ENCODE measurements at regions not wholly inside any gene's neighbourhood (a gene's known extent, or its start where the extent isn't known, plus 50 kb on each side); places are given as distances from the start of the nearest gene placed in this dataset.

DNA sequence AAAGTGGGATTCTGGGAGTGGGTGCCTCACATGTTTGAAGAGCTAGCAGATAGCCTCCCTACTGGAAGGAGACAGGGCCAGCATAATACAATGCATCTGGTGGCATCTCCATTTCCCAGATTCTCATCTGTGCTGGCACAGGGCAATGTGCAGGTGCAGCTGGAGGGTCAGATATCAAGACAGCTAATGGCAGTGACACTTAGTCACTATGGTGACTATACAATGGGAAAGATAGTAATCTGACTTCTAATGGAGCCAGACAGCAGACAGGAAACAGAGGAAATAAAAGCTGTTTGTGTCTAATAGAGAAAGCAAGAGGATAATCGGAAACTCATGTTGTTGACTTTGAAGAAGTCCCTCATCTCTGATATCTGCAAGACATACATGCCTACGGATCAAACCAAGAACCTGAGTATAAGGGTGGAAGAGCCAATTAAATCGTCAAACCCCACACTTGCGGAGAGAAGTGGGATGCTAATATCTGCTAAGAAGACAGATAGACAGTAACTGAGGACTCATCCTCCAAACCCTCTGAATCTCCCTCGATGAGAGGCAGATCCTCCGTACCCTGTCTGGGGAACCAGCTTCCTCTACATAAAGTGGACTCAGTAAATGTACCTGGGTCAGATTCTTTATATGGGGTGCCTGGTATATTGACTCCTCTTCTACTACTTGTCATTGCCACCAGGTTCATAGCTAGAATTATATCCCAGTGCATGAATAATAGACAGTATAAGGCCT is 692.7 kb downstream of the SOCS6 start:
- Mint-ChIP-seq H3K27me3 (ENCODE audit: unreplicated experiment) (peaks cover 8% of the 10 kb centered on the region), H3K4me3 (ENCODE audit: unreplicated experiment) (no peak overlapping the region), H3K9me3 (ENCODE audit: unreplicated experiment) (peaks cover 22% of the 10 kb centered on the region), H3K27ac (ENCODE audit: unreplicated experiment) (no peak overlapping the region), H3K36me3 (ENCODE audit: low read depth, unreplicated experiment) (peaks cover 6% of the 10 kb centered on the region), H3K4me1 (ENCODE audit: unreplicated experiment) (no peaks in the 10 kb centered on the region)
- TF ChIP-seq, protein P1, sequence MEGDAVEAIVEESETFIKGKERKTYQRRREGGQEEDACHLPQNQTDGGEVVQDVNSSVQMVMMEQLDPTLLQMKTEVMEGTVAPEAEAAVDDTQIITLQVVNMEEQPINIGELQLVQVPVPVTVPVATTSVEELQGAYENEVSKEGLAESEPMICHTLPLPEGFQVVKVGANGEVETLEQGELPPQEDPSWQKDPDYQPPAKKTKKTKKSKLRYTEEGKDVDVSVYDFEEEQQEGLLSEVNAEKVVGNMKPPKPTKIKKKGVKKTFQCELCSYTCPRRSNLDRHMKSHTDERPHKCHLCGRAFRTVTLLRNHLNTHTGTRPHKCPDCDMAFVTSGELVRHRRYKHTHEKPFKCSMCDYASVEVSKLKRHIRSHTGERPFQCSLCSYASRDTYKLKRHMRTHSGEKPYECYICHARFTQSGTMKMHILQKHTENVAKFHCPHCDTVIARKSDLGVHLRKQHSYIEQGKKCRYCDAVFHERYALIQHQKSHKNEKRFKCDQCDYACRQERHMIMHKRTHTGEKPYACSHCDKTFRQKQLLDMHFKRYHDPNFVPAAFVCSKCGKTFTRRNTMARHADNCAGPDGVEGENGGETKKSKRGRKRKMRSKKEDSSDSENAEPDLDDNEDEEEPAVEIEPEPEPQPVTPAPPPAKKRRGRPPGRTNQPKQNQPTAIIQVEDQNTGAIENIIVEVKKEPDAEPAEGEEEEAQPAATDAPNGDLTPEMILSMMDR (IDR thresholded peaks at IDR 0.05; ENCODE audit: unreplicated experiment), result no peak
- DNase-seq (ENCODE audit: low spot score), result no peak

DNA sequence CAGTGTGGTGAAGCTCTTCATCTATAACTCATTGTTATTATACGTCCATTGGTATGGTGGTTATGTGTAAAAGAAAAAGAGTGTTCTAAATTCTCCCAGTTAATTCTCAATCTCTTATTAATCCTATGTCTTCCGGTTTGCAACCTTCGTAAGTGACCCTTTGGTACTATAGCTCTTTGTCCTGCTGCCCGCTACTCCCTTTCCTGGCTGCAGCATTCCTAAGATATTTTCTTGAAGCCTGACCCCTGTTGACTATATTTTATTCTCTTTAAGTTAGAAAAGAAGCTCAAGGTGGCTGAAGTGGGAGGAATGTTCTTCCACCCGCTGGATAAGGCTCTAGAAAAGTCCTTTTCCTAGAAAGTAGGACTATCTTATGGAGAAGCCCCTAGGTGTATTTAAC is 684.8 kb downstream of the SOCS6 start:
- H3K27me3 Mint-ChIP-seq (ENCODE audit: unreplicated experiment), result no peaks in the 10 kb centered on the region
- H3K36me3 Mint-ChIP-seq (ENCODE audit: low read depth, unreplicated experiment), result peaks cover 4% of the 10 kb centered on the region
- H3K9me3 Mint-ChIP-seq (ENCODE audit: unreplicated experiment), result peaks cover 28% of the 10 kb centered on the region
- DNase-seq (ENCODE audit: low spot score), result no peak
- TF ChIP-seq, protein P1 (IDR thresholded peaks at IDR 0.05; ENCODE audit: unreplicated experiment), result no peak
- no peak overlapping the region for H3K4me3 Mint-ChIP-seq (ENCODE audit: unreplicated experiment)
- no peaks in the 10 kb centered on the region for H3K4me1 Mint-ChIP-seq (ENCODE audit: unreplicated experiment)
- no peak overlapping the region for H3K27ac Mint-ChIP-seq (ENCODE audit: unreplicated experiment)

DNA sequence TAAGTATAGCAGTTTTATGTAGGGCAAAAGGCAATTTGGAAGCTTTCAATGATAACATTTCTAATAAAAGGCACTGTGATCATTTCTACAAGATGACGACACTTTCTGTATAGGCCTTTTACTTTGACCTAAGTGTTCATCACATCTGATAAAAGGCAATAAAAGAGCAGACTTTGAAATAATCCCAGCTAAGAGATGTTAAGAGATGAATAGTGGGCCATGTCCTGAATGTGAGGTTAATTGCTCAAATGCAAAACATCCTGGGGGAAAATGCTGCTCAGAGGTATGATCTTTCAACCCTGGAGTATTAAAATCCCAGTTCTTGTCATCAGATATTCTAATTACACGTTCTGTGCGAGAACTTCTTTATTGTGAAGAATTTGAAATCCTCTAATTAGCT is 677.6 kb downstream of the SOCS6 start:
- DNase-seq (ENCODE audit: low spot score), result no peak
- H3K4me1 Mint-ChIP-seq (ENCODE audit: unreplicated experiment), result no peaks in the 10 kb centered on the region
- no peak overlapping the region for H3K4me3 Mint-ChIP-seq (ENCODE audit: unreplicated experiment)
- H3K27me3 Mint-ChIP-seq (ENCODE audit: unreplicated experiment), result no peaks in the 10 kb centered on the region
- no peak overlapping the region for H3K27ac Mint-ChIP-seq (ENCODE audit: unreplicated experiment)
- H3K36me3 Mint-ChIP-seq (ENCODE audit: low read depth, unreplicated experiment), result no peaks in the 10 kb centered on the region
- TF ChIP-seq, protein P1 (IDR thresholded peaks at IDR 0.05; ENCODE audit: unreplicated experiment), result no peak
- peaks cover 34% of the 10 kb centered on the region for H3K9me3 Mint-ChIP-seq (ENCODE audit: unreplicated experiment)

DNA sequence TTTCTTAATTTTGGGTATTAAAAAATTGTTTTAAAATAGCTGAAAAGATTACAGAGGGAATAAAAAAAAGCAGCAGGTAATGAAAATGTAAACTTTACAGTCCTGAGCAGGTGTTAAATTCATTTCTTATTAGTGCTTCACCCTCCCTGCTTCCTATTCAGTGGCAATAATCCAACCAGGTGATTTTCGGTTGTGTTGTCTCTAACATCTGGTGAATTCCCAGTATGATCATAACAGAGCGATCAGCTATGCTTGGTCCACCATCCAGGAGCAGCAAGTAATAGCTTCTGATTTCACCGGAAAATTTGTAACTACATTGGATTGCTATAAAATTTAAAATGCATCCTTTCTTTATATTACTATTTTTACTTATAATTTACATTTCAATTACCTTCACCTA is 673.1 kb downstream of the SOCS6 start:
- no peak overlapping the region for H3K4me3 Mint-ChIP-seq (ENCODE audit: unreplicated experiment)
- H3K27ac Mint-ChIP-seq (ENCODE audit: unreplicated experiment), result no peak overlapping the region
- peaks cover 3% of the 10 kb centered on the region for H3K27me3 Mint-ChIP-seq (ENCODE audit: unreplicated experiment)
- H3K4me1 Mint-ChIP-seq (ENCODE audit: unreplicated experiment), result no peaks in the 10 kb centered on the region
- no peaks in the 10 kb centered on the region for H3K36me3 Mint-ChIP-seq (ENCODE audit: low read depth, unreplicated experiment)
- TF ChIP-seq, protein P1 (IDR thresholded peaks at IDR 0.05; ENCODE audit: unreplicated experiment), result no peak
- DNase-seq (ENCODE audit: low spot score), result no peak
- peaks cover 18% of the 10 kb centered on the region for H3K9me3 Mint-ChIP-seq (ENCODE audit: unreplicated experiment)

DNA sequence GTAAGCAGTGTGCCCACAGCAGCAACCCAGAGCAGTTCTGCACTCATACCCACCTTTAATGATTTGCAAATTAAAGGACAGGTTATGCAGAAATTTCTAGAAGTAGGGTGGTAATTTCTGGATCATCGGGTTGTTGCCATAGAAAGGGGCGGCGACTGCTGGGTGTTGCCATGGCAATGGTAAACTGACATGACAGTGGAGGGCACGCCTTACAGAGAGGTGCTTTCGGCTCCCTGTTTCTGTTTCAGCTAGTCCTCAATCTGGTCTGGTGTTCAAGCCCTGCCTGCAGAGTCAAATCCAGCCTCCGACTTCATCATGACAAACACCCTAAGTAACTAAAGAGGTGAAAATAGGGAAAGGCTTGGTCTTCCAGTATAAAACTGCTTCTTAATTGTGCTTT is 667.7 kb downstream of the SOCS6 start:
- TF ChIP-seq, protein P1 (IDR thresholded peaks at IDR 0.05; ENCODE audit: unreplicated experiment), result no peak
- Mint-ChIP-seq H3K27me3 (ENCODE audit: unreplicated experiment) (peaks cover 3% of the 10 kb centered on the region), H3K36me3 (ENCODE audit: low read depth, unreplicated experiment) (no peaks in the 10 kb centered on the region), H3K9me3 (ENCODE audit: unreplicated experiment) (peaks cover 21% of the 10 kb centered on the region), H3K4me1 (ENCODE audit: unreplicated experiment) (no peaks in the 10 kb centered on the region), H3K27ac (ENCODE audit: unreplicated experiment) (no peak overlapping the region), H3K4me3 (ENCODE audit: unreplicated experiment) (no peak overlapping the region)
- no peak for DNase-seq (ENCODE audit: low spot score)

Data from endothelial cell (in vitro differentiated cells).